ENCODE measurements at regions not wholly inside any gene's neighbourhood (a gene's known extent, or its start where the extent isn't known, plus 50 kb on each side); places are given as distances from the start of the nearest gene placed in this dataset.

DNA sequence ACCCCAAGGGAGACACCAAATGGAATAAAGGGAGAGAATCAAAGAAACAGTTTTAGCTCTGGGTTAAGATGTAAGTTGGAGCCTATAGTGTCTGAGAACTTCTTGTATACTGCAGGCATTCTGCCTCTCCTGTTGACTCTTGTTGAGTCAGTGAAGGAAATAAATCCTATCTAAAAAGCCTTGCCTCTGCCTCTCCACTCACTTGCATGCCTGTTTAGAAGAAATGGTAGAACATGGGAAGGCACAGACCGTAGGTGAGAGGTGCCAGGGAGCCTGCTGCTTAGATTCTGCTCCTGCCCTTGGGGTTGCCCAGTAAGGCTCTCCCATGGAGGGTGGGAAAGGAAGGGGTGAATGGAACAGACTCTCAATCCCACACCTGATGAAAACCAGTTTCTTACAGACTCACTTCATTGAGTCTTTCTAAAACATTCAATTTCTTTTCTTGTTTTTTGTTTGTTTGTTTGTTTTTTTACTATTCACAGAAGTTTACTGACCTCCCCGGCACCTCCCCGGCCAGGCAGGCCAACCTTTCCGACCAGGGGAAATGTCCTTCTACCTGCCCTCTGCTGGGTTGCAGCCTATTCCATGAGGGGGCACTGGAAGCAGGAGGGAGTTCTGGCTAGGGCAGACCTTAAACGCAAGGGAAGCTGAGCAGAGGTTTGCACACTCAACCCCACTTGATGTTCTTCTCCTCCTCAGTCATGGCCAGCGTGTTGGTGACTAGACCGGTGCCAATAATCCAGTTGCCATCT is 211.7 kb upstream of the WSB1 start:
- TF ChIP-seq, protein P1, sequence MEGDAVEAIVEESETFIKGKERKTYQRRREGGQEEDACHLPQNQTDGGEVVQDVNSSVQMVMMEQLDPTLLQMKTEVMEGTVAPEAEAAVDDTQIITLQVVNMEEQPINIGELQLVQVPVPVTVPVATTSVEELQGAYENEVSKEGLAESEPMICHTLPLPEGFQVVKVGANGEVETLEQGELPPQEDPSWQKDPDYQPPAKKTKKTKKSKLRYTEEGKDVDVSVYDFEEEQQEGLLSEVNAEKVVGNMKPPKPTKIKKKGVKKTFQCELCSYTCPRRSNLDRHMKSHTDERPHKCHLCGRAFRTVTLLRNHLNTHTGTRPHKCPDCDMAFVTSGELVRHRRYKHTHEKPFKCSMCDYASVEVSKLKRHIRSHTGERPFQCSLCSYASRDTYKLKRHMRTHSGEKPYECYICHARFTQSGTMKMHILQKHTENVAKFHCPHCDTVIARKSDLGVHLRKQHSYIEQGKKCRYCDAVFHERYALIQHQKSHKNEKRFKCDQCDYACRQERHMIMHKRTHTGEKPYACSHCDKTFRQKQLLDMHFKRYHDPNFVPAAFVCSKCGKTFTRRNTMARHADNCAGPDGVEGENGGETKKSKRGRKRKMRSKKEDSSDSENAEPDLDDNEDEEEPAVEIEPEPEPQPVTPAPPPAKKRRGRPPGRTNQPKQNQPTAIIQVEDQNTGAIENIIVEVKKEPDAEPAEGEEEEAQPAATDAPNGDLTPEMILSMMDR (conservative IDR thresholded peaks at IDR 0.05; ENCODE audit: low read depth, low read length) = no peak
- no peak for TF ChIP-seq EZH2phosphoT487 (IDR thresholded peaks at IDR 0.05; ENCODE audit: borderline replicate concordance, low read length)
